ENCODE measurements at regions not wholly inside any gene's neighbourhood (a gene's known extent, or its start where the extent isn't known, plus 50 kb on each side); places are given as distances from the start of the nearest gene placed in this dataset.

GRCh38 chr15:37425541-37425940, 325.2 kb upstream of the MEIS2 start:
- TF ChIP-seq, protein P1, sequence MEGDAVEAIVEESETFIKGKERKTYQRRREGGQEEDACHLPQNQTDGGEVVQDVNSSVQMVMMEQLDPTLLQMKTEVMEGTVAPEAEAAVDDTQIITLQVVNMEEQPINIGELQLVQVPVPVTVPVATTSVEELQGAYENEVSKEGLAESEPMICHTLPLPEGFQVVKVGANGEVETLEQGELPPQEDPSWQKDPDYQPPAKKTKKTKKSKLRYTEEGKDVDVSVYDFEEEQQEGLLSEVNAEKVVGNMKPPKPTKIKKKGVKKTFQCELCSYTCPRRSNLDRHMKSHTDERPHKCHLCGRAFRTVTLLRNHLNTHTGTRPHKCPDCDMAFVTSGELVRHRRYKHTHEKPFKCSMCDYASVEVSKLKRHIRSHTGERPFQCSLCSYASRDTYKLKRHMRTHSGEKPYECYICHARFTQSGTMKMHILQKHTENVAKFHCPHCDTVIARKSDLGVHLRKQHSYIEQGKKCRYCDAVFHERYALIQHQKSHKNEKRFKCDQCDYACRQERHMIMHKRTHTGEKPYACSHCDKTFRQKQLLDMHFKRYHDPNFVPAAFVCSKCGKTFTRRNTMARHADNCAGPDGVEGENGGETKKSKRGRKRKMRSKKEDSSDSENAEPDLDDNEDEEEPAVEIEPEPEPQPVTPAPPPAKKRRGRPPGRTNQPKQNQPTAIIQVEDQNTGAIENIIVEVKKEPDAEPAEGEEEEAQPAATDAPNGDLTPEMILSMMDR (IDR thresholded peaks at IDR 0.05), result no peak
- no peak for TF ChIP-seq POLR2A (IDR thresholded peaks at IDR 0.05)
